HG02759 (cell line): ENCODE measurements at regions not wholly inside any gene's neighbourhood (a gene's known extent, or its start where the extent isn't known, plus 50 kb on each side); places are given as distances from the start of the nearest gene placed in this dataset.

Experiments
- ATAC-seq: cut with Tn5 transposase; IDR thresholded peaks from one replicate; pipeline ENCODE4 v1.9.1; 2021; ENCODE audit warnings: mild to moderate bottlenecking, moderate library complexity; ENCODE audit not compliant: unreplicated experiment

DNA sequence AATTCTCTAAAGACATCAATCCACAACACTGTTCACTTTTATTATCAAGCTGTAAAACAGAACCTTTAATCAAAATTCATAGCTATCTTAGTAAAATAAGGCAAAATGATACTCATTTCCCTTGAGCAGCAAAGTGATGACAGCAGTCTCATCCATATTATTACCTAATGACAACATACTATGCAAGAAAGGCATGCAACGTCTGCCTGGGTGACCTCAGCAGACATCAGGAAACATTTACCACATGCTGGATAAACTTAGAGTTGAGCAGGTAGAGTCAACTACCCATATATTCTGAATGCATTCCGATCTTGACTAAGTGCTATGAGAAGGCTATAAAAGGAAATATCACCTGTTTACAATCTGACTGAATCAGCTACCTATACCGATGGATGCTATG lies 145.1 kb downstream of the SIPA1L2 start:
- ATAC-seq: no peak

DNA sequence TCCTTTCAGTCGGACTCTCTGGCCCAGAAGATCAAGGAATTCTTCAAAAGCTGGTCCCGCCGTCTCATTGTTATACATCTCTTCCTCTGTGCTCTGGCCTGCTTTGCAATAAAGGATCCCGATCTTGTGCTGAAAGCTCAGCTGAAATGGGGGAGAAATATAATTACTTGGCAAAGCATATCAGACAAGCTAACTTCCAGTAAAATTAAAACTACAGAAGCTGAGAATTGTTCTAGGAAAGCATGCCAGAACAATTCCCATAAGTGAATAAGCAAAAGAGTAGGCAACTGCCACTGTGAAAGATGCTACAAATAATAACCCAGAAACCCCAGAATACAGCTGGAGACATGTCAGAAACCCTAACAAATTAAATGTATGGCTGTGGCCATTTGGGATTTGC lies 146.1 kb downstream of the SIPA1L2 start:
- ATAC-seq: no peak

GRCh38 chr1:232481091-232481490 lies 148.8 kb downstream of the SIPA1L2 start:
- no peak for ATAC-seq

- no peak for ATAC-seq
These were observed 152.2 kb downstream of the SIPA1L2 start for GRCh38 chr1:232477728-232478127.

GRCh38 chr1:232476538-232476950 lies 153.4 kb downstream of the SIPA1L2 start:
- no peak for ATAC-seq

DNA sequence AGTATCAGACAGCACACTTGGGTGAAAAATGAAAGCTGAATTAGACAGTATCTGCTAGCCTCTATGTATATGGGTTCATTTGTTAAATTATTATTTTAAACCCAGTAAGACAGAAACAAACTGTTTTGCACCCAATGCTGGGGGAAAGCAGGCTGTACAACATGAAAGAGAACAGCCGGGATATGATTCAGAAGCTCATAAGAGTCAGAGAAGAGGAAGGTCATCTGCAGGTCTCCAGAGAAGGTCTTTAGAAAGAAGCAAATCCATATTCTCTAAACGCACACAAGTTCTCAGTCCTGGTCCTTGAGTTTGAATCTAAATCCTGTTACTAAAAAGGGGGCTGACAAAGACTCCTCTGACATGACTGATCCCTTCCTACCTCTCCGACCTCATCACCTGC lies 155.1 kb downstream of the SIPA1L2 start:
- ATAC-seq: no peak

GRCh38 chr1:232473900-232474299 lies 156.0 kb downstream of the SIPA1L2 start:
- ATAC-seq: no peak

GRCh38 chr1:232473324-232473723 lies 156.6 kb downstream of the SIPA1L2 start:
- ATAC-seq: no peak

- ATAC-seq: no peak
These were observed 157.4 kb downstream of the SIPA1L2 start for GRCh38 chr1:232472485-232473041.

GRCh38 chr1:232471250-232471649 lies 158.7 kb downstream of the SIPA1L2 start:
- no peak for ATAC-seq

DNA sequence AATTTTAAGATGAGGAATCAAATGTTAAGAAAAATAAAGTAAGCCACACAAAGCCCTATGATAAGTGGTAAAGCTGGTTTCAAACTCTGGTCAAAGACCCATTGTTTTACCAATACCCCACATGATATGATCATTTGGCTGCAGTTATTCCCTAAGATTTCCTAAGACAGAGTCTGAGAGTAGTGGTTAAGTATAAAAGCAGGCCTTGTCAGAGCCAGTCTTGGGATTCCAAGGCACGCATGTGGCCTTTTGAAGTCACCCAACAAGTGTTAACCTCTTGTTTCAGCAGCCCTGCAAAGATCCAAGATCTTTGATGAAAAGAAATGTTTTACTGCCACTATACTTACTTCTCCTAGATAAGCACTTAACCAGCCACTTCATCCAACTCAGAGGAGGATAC lies 159.2 kb downstream of the SIPA1L2 start:
- no peak for ATAC-seq

DNA sequence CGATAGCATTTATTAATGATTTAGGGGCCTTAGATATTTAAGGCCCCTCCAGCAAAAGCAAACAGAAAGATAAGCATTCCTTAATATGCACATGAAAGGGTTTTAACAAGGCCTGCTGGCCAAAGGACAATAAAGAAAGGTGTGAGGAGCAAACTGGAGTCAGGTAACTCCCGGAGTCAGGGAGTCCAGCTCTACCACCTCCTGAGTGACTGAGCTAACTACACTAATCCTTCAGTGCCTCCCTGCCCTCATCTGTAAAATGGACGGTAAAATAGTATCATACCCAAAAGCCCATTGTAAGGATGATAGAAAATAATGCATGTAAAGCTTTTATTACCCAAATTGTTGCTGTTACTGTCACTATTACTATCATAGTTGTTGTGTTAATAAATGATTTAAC lies 161.7 kb downstream of the SIPA1L2 start:
- ATAC-seq: no peak

DNA sequence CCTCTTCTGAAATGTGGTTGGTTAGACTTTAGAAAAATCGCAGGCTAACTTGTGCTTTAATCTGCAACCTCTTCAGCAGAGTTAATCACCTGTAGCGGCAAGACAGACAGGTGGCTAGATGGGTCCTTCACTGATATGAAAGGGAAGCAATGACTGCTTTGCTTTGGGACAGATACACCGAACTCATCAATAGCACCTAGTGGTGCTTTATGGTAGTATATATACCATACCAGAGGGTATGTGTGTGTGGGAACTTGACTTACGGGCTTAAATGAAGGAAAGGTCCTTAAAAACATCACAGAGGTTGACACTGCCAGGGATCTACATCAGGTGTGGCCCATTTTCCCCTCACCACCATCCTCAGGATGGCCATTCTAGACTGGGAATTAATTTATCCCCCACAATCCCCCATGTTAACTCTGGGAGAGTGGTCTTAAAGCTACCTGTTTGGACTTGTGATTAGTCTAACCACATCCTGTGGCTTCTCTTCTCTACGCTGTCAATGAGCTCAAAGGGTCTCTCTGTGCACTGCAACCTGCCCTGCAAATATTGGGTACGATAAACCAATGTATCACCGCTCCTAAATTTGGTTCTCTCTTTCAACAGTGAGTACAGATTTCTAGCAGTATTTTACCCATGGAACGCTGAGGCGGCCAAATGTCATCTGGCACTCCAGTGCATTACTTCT lies 162.7 kb downstream of the SIPA1L2 start:
- no peak for ATAC-seq

GRCh38 chr1:232464325-232464724 lies 165.6 kb downstream of the SIPA1L2 start:
- no peak for ATAC-seq

DNA sequence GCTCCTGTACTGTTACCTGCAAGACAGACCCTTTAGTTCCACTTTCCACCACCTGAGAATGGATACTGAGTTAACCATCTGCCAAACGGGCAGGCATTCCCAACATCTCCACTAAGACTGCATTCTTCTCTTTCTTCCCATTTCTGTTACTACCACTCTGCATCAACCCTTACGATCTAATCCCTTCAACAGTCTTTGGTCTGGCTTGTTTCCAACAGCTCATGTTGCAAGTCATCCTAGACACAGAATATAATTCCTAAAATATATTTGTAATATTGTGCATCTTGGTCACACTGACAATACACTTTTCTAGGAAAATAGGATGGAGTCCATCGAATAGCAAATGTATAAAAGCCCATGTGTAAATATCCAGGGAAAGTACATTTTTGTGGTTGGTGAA lies 166.7 kb downstream of the SIPA1L2 start:
- no peak for ATAC-seq

- ATAC-seq: no peak
These were observed 167.7 kb downstream of the SIPA1L2 start for GRCh38 chr1:232462213-232462612.

- no peak for ATAC-seq
These were observed 170.1 kb downstream of the SIPA1L2 start for GRCh38 chr1:232459826-232460225.

GRCh38 chr1:232459087-232459486 lies 170.8 kb downstream of the SIPA1L2 start:
- no peak for ATAC-seq

DNA sequence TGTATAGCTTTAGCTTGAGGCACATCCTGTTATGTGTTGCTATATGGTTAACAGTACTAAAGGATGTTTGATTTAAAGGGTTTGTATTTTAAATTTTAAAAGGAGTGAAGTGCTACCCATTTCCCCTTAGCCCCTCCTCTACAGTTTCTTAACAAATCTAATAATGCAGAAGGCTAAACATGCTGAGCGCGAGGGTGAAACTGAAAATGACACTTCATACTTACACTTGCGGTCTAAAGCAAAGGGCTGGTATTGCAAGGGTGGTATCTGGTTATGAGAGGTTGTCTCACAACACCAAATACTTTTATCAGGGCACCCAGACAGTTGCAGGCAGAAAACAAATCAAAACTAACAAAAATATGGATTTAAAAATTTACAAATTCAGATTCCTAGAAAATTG lies 172.3 kb downstream of the SIPA1L2 start:
- no peak for ATAC-seq

- no peak for ATAC-seq
These were observed 173.2 kb downstream of the SIPA1L2 start for GRCh38 chr1:232456714-232457113.

- ATAC-seq: no peak
These were observed 175.6 kb downstream of the SIPA1L2 start for GRCh38 chr1:232454227-232454886.

- no peak for ATAC-seq
These were observed 177.0 kb downstream of the SIPA1L2 start for GRCh38 chr1:232452736-232453440.
